ENCODE measurements at regions not wholly inside any gene's neighbourhood (a gene's known extent, or its start where the extent isn't known, plus 50 kb on each side); places are given as distances from the start of the nearest gene placed in this dataset.

DNA sequence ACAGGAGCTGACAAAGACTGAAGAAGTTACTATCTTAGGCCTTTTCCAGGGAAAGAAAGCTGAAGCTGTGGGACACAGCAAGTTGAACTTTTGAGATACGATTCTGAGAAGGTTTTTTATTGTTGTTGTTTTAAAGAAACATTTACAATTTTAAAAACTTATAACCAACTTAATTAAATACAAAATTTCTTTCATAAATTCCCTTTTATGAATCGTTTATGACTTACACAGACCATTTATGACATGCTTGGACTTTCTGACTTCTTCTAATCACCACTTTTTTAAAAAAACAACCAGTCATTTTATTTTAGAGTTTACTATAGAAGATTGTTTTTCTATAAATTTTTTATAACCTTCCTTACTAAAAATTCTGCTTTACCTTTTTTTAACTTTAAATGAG lies 68.7 kb downstream of the DHRS2 start:
- Histone ChIP-seq H3K27ac (no peak overlapping the region), H3K4me3 (no peak overlapping the region), H3K9me3 (peaks cover 0 to 9% (median 0%) of the 10 kb centered on the region in 4 donors)

GRCh38 chr14:23707415-23707814 lies 71.3 kb downstream of the DHRS2 start:
- no peaks in the 10 kb centered on the region for H3K36me3 ChIP-seq
- DNase-seq: no peak
- H3K4me1 ChIP-seq: no peaks in the 10 kb centered on the region
- H3K27me3 ChIP-seq: no peaks in the 10 kb centered on the region
- TF ChIP-seq POLR2A (IDR thresholded peaks at IDR 0.05): no peak
- TF ChIP-seq, protein P1, sequence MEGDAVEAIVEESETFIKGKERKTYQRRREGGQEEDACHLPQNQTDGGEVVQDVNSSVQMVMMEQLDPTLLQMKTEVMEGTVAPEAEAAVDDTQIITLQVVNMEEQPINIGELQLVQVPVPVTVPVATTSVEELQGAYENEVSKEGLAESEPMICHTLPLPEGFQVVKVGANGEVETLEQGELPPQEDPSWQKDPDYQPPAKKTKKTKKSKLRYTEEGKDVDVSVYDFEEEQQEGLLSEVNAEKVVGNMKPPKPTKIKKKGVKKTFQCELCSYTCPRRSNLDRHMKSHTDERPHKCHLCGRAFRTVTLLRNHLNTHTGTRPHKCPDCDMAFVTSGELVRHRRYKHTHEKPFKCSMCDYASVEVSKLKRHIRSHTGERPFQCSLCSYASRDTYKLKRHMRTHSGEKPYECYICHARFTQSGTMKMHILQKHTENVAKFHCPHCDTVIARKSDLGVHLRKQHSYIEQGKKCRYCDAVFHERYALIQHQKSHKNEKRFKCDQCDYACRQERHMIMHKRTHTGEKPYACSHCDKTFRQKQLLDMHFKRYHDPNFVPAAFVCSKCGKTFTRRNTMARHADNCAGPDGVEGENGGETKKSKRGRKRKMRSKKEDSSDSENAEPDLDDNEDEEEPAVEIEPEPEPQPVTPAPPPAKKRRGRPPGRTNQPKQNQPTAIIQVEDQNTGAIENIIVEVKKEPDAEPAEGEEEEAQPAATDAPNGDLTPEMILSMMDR (IDR thresholded peaks at IDR 0.05): no peak
- H3K9me3 ChIP-seq: peaks cover 0 to 9% (median 0%) of the 10 kb centered on the region in 4 donors
- H3K27ac ChIP-seq: no peak overlapping the region
- no peak overlapping the region for H3K4me3 ChIP-seq

More for the DNA sequence above, 68.7 kb downstream of the DHRS2 start:
- no peaks in the 10 kb centered on the region for H3K27me3 ChIP-seq
- DNase-seq: no peak
- no peaks in the 10 kb centered on the region for H3K4me1 ChIP-seq
- TF ChIP-seq, protein P1 (IDR thresholded peaks at IDR 0.05): no peak
- TF ChIP-seq POLR2A (IDR thresholded peaks at IDR 0.05): no peak
- H3K36me3 ChIP-seq: no peaks in the 10 kb centered on the region

- TF ChIP-seq, protein P1 (IDR thresholded peaks at IDR 0.05): no peak
- Histone ChIP-seq H3K27ac (no peak overlapping the region), H3K27me3 (no peaks in the 10 kb centered on the region), H3K4me1 (no peaks in the 10 kb centered on the region), H3K9me3 (peaks cover 0 to 9% (median 0%) of the 10 kb centered on the region in 4 donors), H3K4me3 (no peak overlapping the region), H3K36me3 (no peaks in the 10 kb centered on the region)
- DNase-seq: no peak
These were observed 72.2 kb downstream of the DHRS2 start for GRCh38 chr14:23708343-23708742.

GRCh38 chr14:23709923-23710322 lies 73.8 kb downstream of the DHRS2 start:
- no peaks in the 10 kb centered on the region for H3K4me1 ChIP-seq
- no peaks in the 10 kb centered on the region for H3K36me3 ChIP-seq
- peaks cover 0 to 6% (median 0%) of the 10 kb centered on the region in 4 donors for H3K9me3 ChIP-seq
- H3K27ac ChIP-seq: no peak overlapping the region
- DNase-seq: no peak
- TF ChIP-seq, protein P1 (IDR thresholded peaks at IDR 0.05): no peak
- TF ChIP-seq POLR2A (IDR thresholded peaks at IDR 0.05): no peak
- H3K4me3 ChIP-seq: no peak overlapping the region
- H3K27me3 ChIP-seq: no peaks in the 10 kb centered on the region

DNA sequence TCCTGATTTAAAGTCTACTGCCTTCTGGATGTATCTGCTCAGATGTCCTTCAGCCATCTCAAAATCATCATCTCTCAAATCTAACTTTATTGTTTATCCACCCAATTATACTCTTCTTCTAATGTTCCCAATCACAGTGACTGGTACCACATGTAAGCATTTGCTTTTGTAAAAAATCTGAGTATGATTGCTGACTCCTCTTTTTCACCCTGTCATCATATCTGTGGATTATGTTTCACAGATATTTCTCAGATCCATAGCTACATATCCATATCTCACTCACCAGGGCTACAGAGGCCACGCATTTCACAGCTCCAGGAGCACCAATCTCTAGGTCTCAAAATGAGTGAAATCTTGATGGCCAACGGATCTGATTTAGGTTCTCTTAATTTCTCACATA lies 76.1 kb downstream of the DHRS2 start:
- Histone ChIP-seq H3K27me3 (no peaks in the 10 kb centered on the region), H3K9me3 (no peaks in the 10 kb centered on the region), H3K4me3 (no peak overlapping the region), H3K4me1 (no peaks in the 10 kb centered on the region), H3K36me3 (no peaks in the 10 kb centered on the region), H3K27ac (no peak overlapping the region)
- no peak for DNase-seq
- no peak for TF ChIP-seq POLR2A (IDR thresholded peaks at IDR 0.05)
- TF ChIP-seq, protein P1 (IDR thresholded peaks at IDR 0.05): no peak

Data from Peyer's patch (tissue), 4 donors.